ENCODE measurements at regions not wholly inside any gene's neighbourhood (a gene's known extent, or its start where the extent isn't known, plus 50 kb on each side); places are given as distances from the start of the nearest gene placed in this dataset.

GRCh38 chr1:63710308-63710707 is 63.5 kb upstream of the ROR1 start:
- no peak for DNase-seq
- intact Hi-C loops (cut with DNase I): no loop called here
- ATAC-seq (ENCODE audit: poor library complexity): no peak

- intact Hi-C loops (cut with DNase I): no loop called here
- no peak for DNase-seq
- no peak for ATAC-seq (ENCODE audit: poor library complexity)
These were observed 62.9 kb upstream of the ROR1 start for GRCh38 chr1:63710761-63711380.

- ATAC-seq (ENCODE audit: poor library complexity) (no peak), DNase-seq (no peak)
- intact Hi-C loops (cut with DNase I): no loop called here
These were observed 60.8 kb upstream of the ROR1 start for GRCh38 chr1:63713041-63713440.

GRCh38 chr1:63713627-63714481 is 60.0 kb upstream of the ROR1 start:
- no peak for ATAC-seq (ENCODE audit: poor library complexity)
- intact Hi-C loops (cut with DNase I): no loop called here
- DNase-seq: no peak

DNA sequence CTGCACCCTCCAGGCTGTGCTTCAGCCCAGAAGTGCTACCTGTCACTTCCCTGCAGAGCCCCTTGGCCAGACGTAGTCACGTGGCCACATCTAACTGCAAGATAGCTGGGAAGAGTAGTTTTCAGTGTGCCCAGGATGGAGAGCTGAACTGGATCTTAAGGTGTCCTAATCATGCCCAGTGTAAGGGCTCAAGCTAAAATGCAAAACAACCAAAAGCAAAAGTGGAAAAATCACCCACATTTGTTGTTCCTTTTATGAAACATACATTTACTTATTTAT is 59.4 kb upstream of the ROR1 start:
- intact Hi-C loops (cut with DNase I): no loop called here
- no peak for DNase-seq
- ATAC-seq (ENCODE audit: poor library complexity): no peak

- intact Hi-C loops (cut with DNase I): no loop called here
- ATAC-seq (ENCODE audit: poor library complexity) (no peak), DNase-seq (no peak)
These were observed 56.2 kb upstream of the ROR1 start for GRCh38 chr1:63717511-63718065.

GRCh38 chr1:63718541-63718970 is 55.3 kb upstream of the ROR1 start:
- intact Hi-C loops (cut with DNase I): no loop called here
- DNase-seq: no peak

DNA sequence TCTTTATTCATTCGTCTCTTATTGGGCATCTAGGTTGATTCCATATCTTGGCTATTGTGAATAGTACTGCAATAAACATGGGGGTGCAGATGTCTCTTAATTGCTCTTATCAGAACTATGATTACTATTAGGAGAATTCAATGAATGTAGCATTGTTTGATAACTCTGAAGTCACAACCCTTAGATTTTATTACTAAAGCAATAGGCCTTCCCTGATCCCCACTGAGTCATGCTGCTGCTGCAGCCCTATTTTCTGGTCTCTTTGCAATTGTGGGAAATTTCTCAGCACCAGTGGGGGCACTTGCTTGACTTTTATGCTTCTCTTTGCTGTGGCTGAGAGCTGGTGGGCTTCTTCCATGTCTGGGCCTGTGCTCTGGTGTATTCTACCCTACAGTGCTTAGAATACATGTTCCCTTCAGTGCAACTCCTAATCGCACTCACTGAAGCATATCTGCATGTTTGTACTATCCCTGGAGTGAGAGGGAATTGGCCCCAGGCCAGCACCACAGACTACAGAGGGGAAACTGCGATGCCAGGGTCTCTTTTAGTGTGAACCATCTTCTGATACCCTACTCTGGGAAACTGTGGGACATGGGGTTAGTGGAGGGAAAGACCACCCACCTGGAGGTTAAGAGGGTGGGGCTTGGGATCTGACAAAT is 52.2 kb upstream of the ROR1 start:
- intact Hi-C loops (cut with DNase I): no loop called here
- DNase-seq: peak; percentile 47
- ATAC-seq (ENCODE audit: poor library complexity): peak; percentile 68

More at GRCh38 chr1:63718541-63718970, 55.3 kb upstream of the ROR1 start:
- no peak for ATAC-seq (ENCODE audit: poor library complexity)

DNA sequence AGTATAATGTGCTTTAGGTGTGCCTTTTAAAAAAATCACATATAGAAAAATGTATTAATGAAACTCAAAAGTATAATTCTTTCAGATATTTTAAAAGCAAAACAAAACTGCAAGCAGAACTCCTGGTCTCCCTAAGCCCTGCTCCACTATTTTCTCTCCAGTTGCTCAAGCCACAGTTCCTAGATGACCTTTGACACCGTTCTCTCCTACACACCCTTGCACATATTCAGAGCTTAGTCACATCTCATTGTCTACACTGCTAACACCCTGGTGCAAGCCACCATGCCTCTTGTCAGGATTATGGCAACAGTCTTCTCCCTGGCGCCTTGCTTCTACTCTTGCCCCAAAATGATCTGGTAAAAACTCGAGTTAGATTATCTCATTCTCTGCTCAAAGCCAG is 50.2 kb upstream of the ROR1 start:
- no peak for DNase-seq
- intact Hi-C loops (cut with DNase I): no loop called here
- no peak for ATAC-seq (ENCODE audit: poor library complexity)
